Lower lobe of right lung (tissue), 2 donors: ENCODE measurements at regions not wholly inside any gene's neighbourhood (a gene's known extent, or its start where the extent isn't known, plus 50 kb on each side); places are given as distances from the start of the nearest gene placed in this dataset.

Experiments
- ATAC-seq, 2 donors: fragments of 200-7000 bp; cut with Tn5 transposase; one replicate each; pipeline ENCODE4 v1.9.1; 2020 to 2022; ENCODE audit warnings: mild to moderate bottlenecking in 2 of 2, moderate library complexity in 2 of 2
- DNase-seq: peaks from one replicate; pipeline ENCODE4 v3.0.0-alpha.2; 2020
- H3K27ac ChIP-seq: fragments of 200-600 bp; one replicate; pipeline ENCODE4 v1.8.0; 2022
- H3K27me3 ChIP-seq: fragments of 200-600 bp; one replicate; pipeline ENCODE4 v1.8.0; 2022; ENCODE audit warnings: low read depth
- H3K36me3 ChIP-seq: fragments of 200-600 bp; one replicate; pipeline ENCODE4 v1.8.0; 2022; ENCODE audit warnings: mild to moderate bottlenecking
- H3K4me1 ChIP-seq: fragments of 200-600 bp; one replicate; pipeline ENCODE4 v1.8.0; 2022
- H3K4me3 ChIP-seq: fragments of 200-600 bp; one replicate; pipeline ENCODE4 v1.8.0; 2022; ENCODE audit warnings: mild to moderate bottlenecking
- H3K9me3 ChIP-seq: fragments of 200-600 bp; one replicate; pipeline ENCODE4 v1.8.0; 2022
- intact Hi-C: fragments of 100-400 bp; cut with DNase I; formaldehyde crosslinking; loops from one replicate; pipeline ENCODE4 v1.11.0; 2022
- TF ChIP-seq, protein P1 (sequence below): fragments of 200-600 bp; IDR thresholded peaks from one replicate; pipeline ENCODE4 v1.8.0; 2022; ENCODE audit warnings: antibody characterized with exemption, mild to moderate bottlenecking
- donor health status: DM: no; HTN: yes; CAD: no; lungs with severe emphysema.

DNA sequence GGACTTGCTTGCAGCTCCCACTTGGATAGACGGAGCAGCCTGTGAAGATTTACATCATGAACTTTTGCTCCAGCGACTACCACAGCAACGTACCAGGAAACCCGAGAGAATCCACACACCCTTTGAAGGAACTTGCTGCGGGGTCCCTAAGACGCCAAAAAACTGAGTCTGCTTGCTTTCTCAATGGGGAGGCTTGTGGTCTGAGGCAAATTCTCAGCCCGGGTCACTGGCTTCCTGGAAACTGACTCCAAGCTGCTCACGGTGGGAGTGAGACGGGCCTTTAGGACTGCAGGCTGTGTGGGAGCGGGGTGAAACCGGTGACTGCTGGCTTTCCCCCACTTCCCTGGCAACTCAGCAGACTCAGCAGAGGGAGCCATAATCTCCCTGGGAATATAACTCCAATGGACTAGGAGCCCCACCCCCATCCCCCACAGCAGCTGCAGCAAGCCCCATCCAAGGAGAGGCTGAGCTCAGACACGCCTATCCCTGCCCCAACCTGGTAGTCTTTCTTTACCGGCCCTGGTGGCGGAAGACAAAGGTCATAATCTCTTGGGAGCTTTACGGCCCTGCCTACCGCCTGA is 466.0 kb downstream of the CAAP1 start:
- ATAC-seq (no peak), DNase-seq (no peak)
- H3K36me3 ChIP-seq = no peaks in the 10 kb centered on the region
- H3K4me1 ChIP-seq = no peaks in the 10 kb centered on the region
- H3K9me3 ChIP-seq = no peaks in the 10 kb centered on the region
- H3K4me3 ChIP-seq = no peak overlapping the region
- no peaks in the 10 kb centered on the region for H3K27me3 ChIP-seq
- intact Hi-C loops = no loop called here
- H3K27ac ChIP-seq = no peak overlapping the region
- TF ChIP-seq, protein P1, sequence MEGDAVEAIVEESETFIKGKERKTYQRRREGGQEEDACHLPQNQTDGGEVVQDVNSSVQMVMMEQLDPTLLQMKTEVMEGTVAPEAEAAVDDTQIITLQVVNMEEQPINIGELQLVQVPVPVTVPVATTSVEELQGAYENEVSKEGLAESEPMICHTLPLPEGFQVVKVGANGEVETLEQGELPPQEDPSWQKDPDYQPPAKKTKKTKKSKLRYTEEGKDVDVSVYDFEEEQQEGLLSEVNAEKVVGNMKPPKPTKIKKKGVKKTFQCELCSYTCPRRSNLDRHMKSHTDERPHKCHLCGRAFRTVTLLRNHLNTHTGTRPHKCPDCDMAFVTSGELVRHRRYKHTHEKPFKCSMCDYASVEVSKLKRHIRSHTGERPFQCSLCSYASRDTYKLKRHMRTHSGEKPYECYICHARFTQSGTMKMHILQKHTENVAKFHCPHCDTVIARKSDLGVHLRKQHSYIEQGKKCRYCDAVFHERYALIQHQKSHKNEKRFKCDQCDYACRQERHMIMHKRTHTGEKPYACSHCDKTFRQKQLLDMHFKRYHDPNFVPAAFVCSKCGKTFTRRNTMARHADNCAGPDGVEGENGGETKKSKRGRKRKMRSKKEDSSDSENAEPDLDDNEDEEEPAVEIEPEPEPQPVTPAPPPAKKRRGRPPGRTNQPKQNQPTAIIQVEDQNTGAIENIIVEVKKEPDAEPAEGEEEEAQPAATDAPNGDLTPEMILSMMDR = no peak

DNA sequence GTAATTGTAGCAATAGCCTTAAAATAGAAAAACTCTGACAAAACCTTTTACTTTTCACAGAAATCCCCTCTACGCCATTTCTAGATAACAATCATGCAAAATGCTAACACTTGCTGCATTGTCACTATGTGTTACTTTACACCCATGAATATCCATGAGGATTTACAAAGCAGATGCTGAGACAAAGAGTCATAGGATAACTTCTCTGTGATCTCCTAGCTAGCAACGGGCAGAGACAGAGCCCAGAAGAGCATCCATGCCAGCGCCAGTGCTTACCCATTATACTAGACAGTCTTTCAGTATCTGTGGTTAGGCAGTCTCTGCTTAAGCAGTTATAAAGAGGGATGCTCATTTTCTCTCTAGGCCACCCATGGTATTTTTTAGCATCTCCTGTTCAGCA is 474.1 kb downstream of the CAAP1 start:
- H3K9me3 ChIP-seq = no peaks in the 10 kb centered on the region
- intact Hi-C loops = no loop called here
- no peaks in the 10 kb centered on the region for H3K36me3 ChIP-seq
- no peaks in the 10 kb centered on the region for H3K27me3 ChIP-seq
- TF ChIP-seq, protein P1 = no peak
- H3K4me3 ChIP-seq = no peak overlapping the region
- H3K4me1 ChIP-seq = no peaks in the 10 kb centered on the region
- no peak overlapping the region for H3K27ac ChIP-seq
- no peak for ATAC-seq
- DNase-seq = no peak

DNA sequence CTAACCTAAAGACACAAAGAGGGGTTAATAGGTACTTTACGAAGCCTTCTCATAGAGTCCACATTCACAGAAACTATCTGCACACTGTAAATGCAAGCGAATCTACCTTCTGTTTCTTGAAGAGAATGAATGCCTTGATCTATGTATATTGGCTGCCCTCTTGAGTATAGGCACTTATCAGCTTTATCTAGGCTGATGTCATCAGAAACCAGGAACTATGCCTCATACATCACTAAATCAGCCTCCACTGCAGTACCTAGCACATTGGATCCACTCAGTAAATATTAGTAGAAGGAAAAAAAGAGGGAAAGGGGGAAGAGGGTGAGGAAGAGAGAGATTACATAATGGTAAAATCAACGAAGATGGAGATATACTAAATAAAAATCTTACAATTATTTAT is 477.1 kb downstream of the CAAP1 start:
- no peaks in the 10 kb centered on the region for H3K36me3 ChIP-seq
- intact Hi-C loops = no loop called here
- H3K4me3 ChIP-seq = no peak overlapping the region
- H3K27ac ChIP-seq = no peak overlapping the region
- H3K9me3 ChIP-seq = no peaks in the 10 kb centered on the region
- H3K27me3 ChIP-seq = no peaks in the 10 kb centered on the region
- ATAC-seq = no peak
- DNase-seq = no peak
- H3K4me1 ChIP-seq = no peaks in the 10 kb centered on the region
- TF ChIP-seq, protein P1 = no peak

DNA sequence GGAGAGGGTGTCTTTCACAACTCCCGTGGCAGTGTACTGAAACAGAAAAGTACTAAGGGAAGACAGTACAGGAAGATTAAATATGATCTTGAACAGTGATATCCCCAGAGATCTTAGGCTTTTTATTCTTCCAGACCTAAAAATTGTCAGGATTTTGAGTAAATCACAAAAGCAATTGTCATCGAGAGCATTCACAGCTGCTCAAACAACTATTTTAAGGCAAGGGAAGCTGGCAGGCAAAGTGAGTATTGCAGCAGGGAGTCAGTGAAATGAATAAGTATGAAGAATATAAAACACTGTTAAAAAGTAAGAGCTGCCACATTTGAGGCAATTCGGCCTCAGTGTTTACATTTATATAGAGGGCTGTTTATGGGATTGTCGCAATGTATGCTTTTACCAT is 479.0 kb downstream of the CAAP1 start:
- no peaks in the 10 kb centered on the region for H3K9me3 ChIP-seq
- DNase-seq (no peak), ATAC-seq (no peak)
- intact Hi-C loops = no loop called here
- H3K36me3 ChIP-seq = no peaks in the 10 kb centered on the region
- no peak overlapping the region for H3K4me3 ChIP-seq
- H3K27ac ChIP-seq = no peak overlapping the region
- no peaks in the 10 kb centered on the region for H3K4me1 ChIP-seq
- no peaks in the 10 kb centered on the region for H3K27me3 ChIP-seq
- TF ChIP-seq, protein P1 = no peak

DNA sequence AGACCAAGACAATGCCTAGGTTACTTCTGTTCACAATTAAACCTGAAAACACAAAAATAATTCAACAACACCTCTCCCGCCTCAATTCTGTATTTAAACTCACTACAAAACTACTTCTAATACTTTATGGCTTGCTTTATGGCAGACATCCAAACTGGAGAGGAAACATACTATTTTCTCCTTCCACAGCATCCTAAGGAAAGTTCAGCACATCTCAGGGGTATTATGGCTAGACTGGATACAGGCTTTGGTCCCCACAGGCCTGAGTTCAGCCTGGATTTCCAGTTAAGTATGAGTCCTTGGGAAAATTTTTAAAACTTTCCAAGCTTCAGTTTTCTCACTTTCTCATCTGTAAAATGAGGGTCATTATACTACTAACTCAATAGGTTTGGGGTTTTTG is 480.2 kb downstream of the CAAP1 start:
- intact Hi-C loops = no loop called here
- Histone ChIP-seq H3K27me3 (no peaks in the 10 kb centered on the region), H3K27ac (no peak overlapping the region), H3K9me3 (no peaks in the 10 kb centered on the region), H3K4me3 (no peak overlapping the region), H3K36me3 (no peaks in the 10 kb centered on the region), H3K4me1 (no peaks in the 10 kb centered on the region)
- no peak for DNase-seq
- TF ChIP-seq, protein P1 = no peak
- no peak for ATAC-seq

DNA sequence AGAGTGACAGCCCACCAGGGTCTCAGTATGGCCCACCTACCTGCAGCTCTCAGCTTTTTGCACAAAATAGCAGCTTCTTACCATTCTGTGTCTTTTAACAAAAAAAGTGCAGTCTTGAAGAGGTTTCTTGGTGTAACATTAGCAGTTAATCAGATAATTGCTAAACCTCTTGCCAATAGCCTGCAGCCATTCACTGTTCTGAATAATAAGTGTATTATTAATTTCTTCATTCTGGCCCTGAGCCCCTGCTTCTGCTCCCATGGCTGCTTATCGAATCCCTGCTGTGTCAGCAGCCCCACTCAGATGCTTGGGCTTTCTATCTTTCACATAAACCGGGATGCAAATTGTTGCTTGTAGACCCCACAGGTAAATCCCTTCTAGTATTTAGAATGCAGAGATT is 485.9 kb downstream of the CAAP1 start:
- Histone ChIP-seq H3K27ac (no peak overlapping the region), H3K9me3 (no peaks in the 10 kb centered on the region), H3K36me3 (no peaks in the 10 kb centered on the region), H3K4me1 (no peaks in the 10 kb centered on the region), H3K27me3 (no peaks in the 10 kb centered on the region), H3K4me3 (no peak overlapping the region)
- intact Hi-C loops = no loop called here
- no peak for ATAC-seq
- DNase-seq = no peak
- TF ChIP-seq, protein P1 = no peak
